Aorta (tissue), 5 donors: ENCODE measurements at regions not wholly inside any gene's neighbourhood (a gene's known extent, or its start where the extent isn't known, plus 50 kb on each side); places are given as distances from the start of the nearest gene placed in this dataset.

Source experiments
- ATAC-seq: fragments of 200-7000 bp; cut with Tn5 transposase; one replicate; pipeline ENCODE4 v1.9.1; 2022; ENCODE audit warnings: moderate library complexity; ENCODE audit not compliant: low FRiP score
- DNase-seq, 2 donors: peaks; one replicate each; pipeline ENCODE4 v3.0.0-alpha.2; 2020
- H3K27ac ChIP-seq, 2 donors: one replicate each; pipeline ENCODE4 v1.5.1; 2013; ENCODE audit warnings: low read length in 2 of 2, mild to moderate bottlenecking in 2 of 2, moderate library complexity in 2 of 2, control low read depth in 1 of 2, inconsistent platforms in 1 of 2, low read depth in 1 of 2
- H3K27me3 ChIP-seq, 2 donors: one replicate each; pipeline ENCODE4 v1.6.1; 2013; ENCODE audit warnings: control low read depth in 1 of 2, low read length in 1 of 2, mild to moderate bottlenecking in 1 of 2, moderate library complexity in 1 of 2; ENCODE audit not compliant: insufficient read depth in 2 of 2, control insufficient read depth in 1 of 2
- H3K36me3 ChIP-seq, 2 donors: one replicate each; pipeline ENCODE4 v1.6.1; 2013; ENCODE audit warnings: control low read depth in 1 of 2, low read length in 1 of 2, mild to moderate bottlenecking in 1 of 2; ENCODE audit not compliant: insufficient read depth in 2 of 2, control insufficient read depth in 1 of 2
- H3K4me1 ChIP-seq, 2 donors: one replicate each; pipeline ENCODE4 v1.6.1; 2013; ENCODE audit warnings: low read length in 2 of 2, control low read depth in 1 of 2, mild to moderate bottlenecking in 1 of 2, moderate library complexity in 1 of 2; ENCODE audit not compliant: insufficient read depth in 2 of 2, control insufficient read depth in 1 of 2
- H3K4me3 ChIP-seq, 2 donors: one replicate each; pipeline ENCODE4 v1.5.1; 2013; ENCODE audit warnings: low read length in 2 of 2, control low read depth in 1 of 2, mild to moderate bottlenecking in 1 of 2
- H3K9me3 ChIP-seq: one replicate; pipeline ENCODE4 v1.6.1; 2013; ENCODE audit warnings: mild to moderate bottlenecking, low read length; ENCODE audit not compliant: control insufficient read depth
- WGBS, 2 donors: extraction: QIAGEN DNeasy Blood & Tissue Kit; methylation state at CpG; one replicate each; pipeline ENCODE4 v1.1.7; 2013; 5-methylcytosine and 5-hydroxymethylcytosine counted together
- intact Hi-C, 2 donors: fragments of 100-400 bp; cut with DNase I; formaldehyde crosslinking; loops; one replicate each; pipeline versions ENCODE4 v1.14.2 to v1.15.0; 2022
- donor health status: healthy with polysubstance abuse.
- donor health status: Bipolar disorder and iron deficiency.
- donor health status: DM: no; HTN: no; CAD: no.
- donor health status: DM: no; HTN: no; CAD: no.
- donor health status: DM: yes; HTN: yes; CAD: no.

- WGBS, 2 donors: 90 to 94% methylated on average over 5 of the region's 5 CpGs
- Histone ChIP-seq H3K9me3 (no peaks in the 10 kb centered on the region), H3K27me3 (no peaks in the 10 kb centered on the region), H3K4me3 (no peak overlapping the region), H3K36me3 (no peaks in the 10 kb centered on the region), H3K27ac (no peak overlapping the region), H3K4me1 (no peaks in the 10 kb centered on the region)
- intact Hi-C loops: no loop called here
- no peak for DNase-seq
- ATAC-seq: no peak
Observed at GRCh38 chr9:80881940-80882339, 807.4 kb downstream of the TLE1 start.

DNA sequence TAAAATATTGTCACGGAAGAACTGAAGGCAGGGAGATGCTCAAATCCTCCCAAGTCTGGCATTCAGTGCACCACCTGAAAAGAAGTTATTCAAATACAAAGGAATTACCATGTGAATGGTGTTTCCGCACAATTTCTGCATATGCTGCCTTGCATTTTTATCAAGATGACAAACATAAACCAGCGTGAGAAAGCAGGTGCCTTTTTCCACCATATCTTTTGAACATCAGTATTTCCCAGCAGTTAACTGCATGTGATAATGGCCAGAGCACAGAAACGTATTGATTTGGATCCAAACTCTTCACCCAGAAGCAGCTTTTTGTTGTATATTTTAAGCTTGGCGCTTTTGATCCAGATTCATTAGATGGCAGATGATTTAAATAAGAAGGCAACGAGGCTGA lies 808.0 kb downstream of the TLE1 start:
- ATAC-seq (no peak), DNase-seq (no peak)
- intact Hi-C loops: no loop called here

GRCh38 chr9:80878556-80878955 lies 810.8 kb downstream of the TLE1 start:
- no peak for ATAC-seq
- no peaks in the 10 kb centered on the region for H3K36me3 ChIP-seq
- intact Hi-C loops: no loop called here

More for the DNA sequence above, 808.0 kb downstream of the TLE1 start:
- H3K27me3 ChIP-seq: no peaks in the 10 kb centered on the region
- H3K9me3 ChIP-seq: no peaks in the 10 kb centered on the region
- no peaks in the 10 kb centered on the region for H3K36me3 ChIP-seq
- H3K27ac ChIP-seq: no peak overlapping the region
- H3K4me3 ChIP-seq: no peak overlapping the region
- no peaks in the 10 kb centered on the region for H3K4me1 ChIP-seq
- 85 to 89% methylated on average over 6 of the region's 6 CpGs for WGBS, 2 donors

DNA sequence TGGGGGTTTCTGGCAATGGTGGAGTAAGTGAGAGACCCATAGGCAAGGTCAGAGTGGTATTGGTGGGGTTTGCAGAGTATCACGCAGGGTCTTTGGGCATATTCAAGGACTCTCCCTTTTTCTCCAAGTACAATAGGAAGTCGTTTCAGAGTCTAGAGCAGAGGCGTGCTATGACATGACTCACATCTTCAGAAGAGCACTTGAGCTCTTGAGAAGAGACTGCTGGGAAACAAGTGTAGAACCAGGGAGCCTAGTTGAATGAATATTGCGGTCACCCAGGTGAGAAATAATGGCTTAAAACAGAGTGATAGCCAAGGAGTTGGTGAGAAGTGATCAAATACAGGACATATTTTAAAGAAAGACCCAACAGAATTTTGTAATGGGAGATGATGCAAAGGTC lies 813.4 kb downstream of the TLE1 start:
- Histone ChIP-seq H3K27ac (no peak overlapping the region), H3K27me3 (no peaks in the 10 kb centered on the region), H3K4me1 (no peaks in the 10 kb centered on the region), H3K36me3 (no peaks in the 10 kb centered on the region), H3K4me3 (no peak overlapping the region), H3K9me3 (peaks cover 2% of the 10 kb centered on the region)
- WGBS, 2 donors: 84 to 89% methylated on average over 4 of the region's 4 CpGs
- intact Hi-C loops: no loop called here
- ATAC-seq (no peak), DNase-seq (no peak)

More at GRCh38 chr9:80878556-80878955, 810.8 kb downstream of the TLE1 start:
- WGBS, 2 donors: 73 to 83% methylated on average over 2 of the region's 2 CpGs
- Histone ChIP-seq H3K4me1 (no peaks in the 10 kb centered on the region), H3K27ac (no peak overlapping the region), H3K27me3 (no peaks in the 10 kb centered on the region), H3K4me3 (no peak overlapping the region), H3K9me3 (peaks cover 2% of the 10 kb centered on the region)
- no peak for DNase-seq

DNA sequence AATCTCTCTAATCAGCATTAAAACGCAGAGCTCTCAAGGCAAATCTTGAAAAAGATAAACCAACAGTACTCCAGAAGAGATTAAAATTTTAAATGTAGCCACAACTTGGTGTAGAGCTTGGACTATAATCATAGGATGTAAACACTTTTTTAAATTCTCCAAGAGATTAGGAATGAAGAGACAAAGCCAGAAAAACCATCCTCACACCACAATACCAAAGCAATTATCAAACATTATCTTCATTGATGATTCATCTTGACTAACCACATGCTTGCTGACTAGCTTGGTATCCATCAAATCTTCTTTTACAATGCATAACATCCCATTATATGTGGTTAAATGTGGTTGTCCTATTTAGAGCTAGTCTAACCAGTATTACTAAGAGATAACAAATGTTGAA lies 815.1 kb downstream of the TLE1 start:
- intact Hi-C loops: no loop called here
- Histone ChIP-seq H3K9me3 (peaks cover 2% of the 10 kb centered on the region), H3K36me3 (no peaks in the 10 kb centered on the region), H3K27ac (no peak overlapping the region), H3K4me3 (no peak overlapping the region), H3K27me3 (no peaks in the 10 kb centered on the region), H3K4me1 (no peaks in the 10 kb centered on the region)
- DNase-seq: no peak
- no peak for ATAC-seq
- WGBS, 2 donors: 15 to 34% methylated on average over 1 of the region's 1 CpG

- DNase-seq (no peak), ATAC-seq (no peak)
- peaks cover 2% of the 10 kb centered on the region for H3K9me3 ChIP-seq
- H3K27me3 ChIP-seq: no peaks in the 10 kb centered on the region
- intact Hi-C loops: no loop called here
- no peak overlapping the region for H3K4me3 ChIP-seq
- no peak overlapping the region for H3K27ac ChIP-seq
- H3K4me1 ChIP-seq: no peaks in the 10 kb centered on the region
- no peaks in the 10 kb centered on the region for H3K36me3 ChIP-seq
- WGBS, 2 donors: 26% methylated on average over 2 of the region's 2 CpGs
Observed at GRCh38 chr9:80873861-80874260, 815.5 kb downstream of the TLE1 start.

GRCh38 chr9:80871596-80871995 lies 817.8 kb downstream of the TLE1 start:
- Histone ChIP-seq H3K4me1 (no peaks in the 10 kb centered on the region), H3K27ac (no peak overlapping the region), H3K9me3 (peaks cover 2% of the 10 kb centered on the region), H3K27me3 (no peaks in the 10 kb centered on the region), H3K4me3 (no peak overlapping the region), H3K36me3 (no peaks in the 10 kb centered on the region)
- ATAC-seq (no peak), DNase-seq (no peak)
- intact Hi-C loops: no loop called here

DNA sequence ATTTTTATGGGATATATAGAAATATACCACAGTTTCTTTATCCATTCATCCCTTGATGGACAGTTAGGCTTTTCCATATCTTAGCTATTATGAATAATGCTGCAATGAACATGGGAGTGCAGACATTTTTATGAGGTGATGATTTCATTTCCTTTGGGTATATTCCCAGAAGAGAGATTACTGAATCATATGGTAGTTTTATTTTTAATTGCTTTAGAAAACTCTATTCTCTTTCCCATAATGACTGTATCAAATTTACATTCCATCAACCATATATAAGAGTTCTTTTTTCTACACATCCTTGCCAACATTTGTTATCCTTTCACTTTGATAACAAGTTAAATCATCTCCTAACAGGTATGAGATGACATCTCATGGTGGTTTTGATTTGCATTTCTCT lies 821.6 kb downstream of the TLE1 start:
- no peaks in the 10 kb centered on the region for H3K27me3 ChIP-seq
- H3K36me3 ChIP-seq: no peaks in the 10 kb centered on the region
- intact Hi-C loops: no loop called here
- DNase-seq (no peak), ATAC-seq (no peak)
- no peak overlapping the region for H3K27ac ChIP-seq
- H3K4me3 ChIP-seq: no peak overlapping the region
- no peaks in the 10 kb centered on the region for H3K4me1 ChIP-seq
- no peaks in the 10 kb centered on the region for H3K9me3 ChIP-seq

DNA sequence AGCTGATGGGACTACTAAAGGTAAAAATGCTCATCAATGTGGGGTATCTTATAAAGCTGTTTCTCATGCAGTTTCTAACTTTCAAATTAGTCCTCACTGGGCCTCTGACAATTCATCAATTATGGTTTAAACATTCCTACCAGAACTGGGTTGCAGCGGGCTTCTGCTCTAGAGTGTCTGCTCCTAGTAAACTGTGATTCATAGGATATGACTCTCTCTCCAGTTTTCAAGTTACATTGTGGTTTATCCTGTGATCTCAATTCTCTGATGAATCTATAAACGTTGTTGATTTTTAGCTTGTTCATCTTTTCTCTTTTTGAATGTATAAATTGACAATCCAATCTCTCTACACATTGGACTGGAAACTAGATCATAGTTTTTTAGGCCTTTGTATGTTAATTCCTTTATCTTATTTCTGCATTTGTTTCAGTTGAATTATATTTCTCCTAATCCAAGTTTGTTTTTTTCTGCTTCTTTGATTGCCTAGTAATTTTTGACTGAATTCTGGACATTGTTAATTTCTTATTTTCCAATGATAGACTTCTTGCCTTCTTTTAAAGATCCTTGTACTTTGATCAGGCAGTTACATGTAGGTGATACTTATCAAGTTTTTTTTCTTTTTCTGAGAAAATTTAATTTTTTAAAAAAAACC lies 822.6 kb downstream of the TLE1 start:
- H3K27ac ChIP-seq: no peak overlapping the region
- WGBS, 2 donors: 93 to 95% methylated on average over 2 of the region's 2 CpGs
- no peak overlapping the region for H3K4me3 ChIP-seq
- H3K9me3 ChIP-seq: no peaks in the 10 kb centered on the region
- ATAC-seq (no peak), DNase-seq (no peak)
- no peaks in the 10 kb centered on the region for H3K36me3 ChIP-seq
- intact Hi-C loops: no loop called here
- no peaks in the 10 kb centered on the region for H3K4me1 ChIP-seq
- no peaks in the 10 kb centered on the region for H3K27me3 ChIP-seq
